Embryonic facial prominence (tissue), 1 donor: ENCODE measurements at regions not wholly inside any gene's neighbourhood (a gene's known extent, or its start where the extent isn't known, plus 50 kb on each side); places are given as distances from the start of the nearest gene placed in this dataset.

Experiments
- DNase-seq: peaks from one replicate; pipeline ENCODE4 v3.0.0-alpha.2; 2016; ENCODE audit errors: extremely low spot score

- no peak for DNase-seq
These were observed 251.4 kb upstream of the ROPN1 start for GRCh38 chr3:124243177-124243859.

- no peak for DNase-seq
These were observed 254.5 kb upstream of the ROPN1 start for GRCh38 chr3:124246376-124246775.

GRCh38 chr3:124246949-124247348 lies 255.0 kb upstream of the ROPN1 start:
- DNase-seq = no peak

GRCh38 chr3:124248471-124249028 lies 256.6 kb upstream of the ROPN1 start:
- DNase-seq = no peak

- no peak for DNase-seq
These were observed 257.1 kb upstream of the ROPN1 start for GRCh38 chr3:124249038-124249437.

- DNase-seq = no peak
These were observed 258.1 kb upstream of the ROPN1 start for GRCh38 chr3:124250053-124250452.

GRCh38 chr3:124256156-124256555 lies 264.2 kb upstream of the ROPN1 start:
- DNase-seq = no peak

GRCh38 chr3:124256599-124256998 lies 264.7 kb upstream of the ROPN1 start:
- no peak for DNase-seq

GRCh38 chr3:124257336-124257864 lies 265.5 kb upstream of the ROPN1 start:
- no peak for DNase-seq

- no peak for DNase-seq
These were observed 266.2 kb upstream of the ROPN1 start for GRCh38 chr3:124258057-124258500.

GRCh38 chr3:124260206-124260915 lies 268.4 kb upstream of the ROPN1 start:
- DNase-seq = no peak

GRCh38 chr3:124261306-124261705 lies 269.4 kb upstream of the ROPN1 start:
- no peak for DNase-seq

GRCh38 chr3:124263168-124263567 lies 271.2 kb upstream of the ROPN1 start:
- no peak for DNase-seq

GRCh38 chr3:124264346-124264745 lies 272.4 kb upstream of the ROPN1 start:
- DNase-seq = no peak

- peak; percentile 69 for DNase-seq
These were observed 274.6 kb upstream of the ROPN1 start for GRCh38 chr3:124266487-124266886.

- DNase-seq = no peak
These were observed 275.5 kb upstream of the ROPN1 start for GRCh38 chr3:124267406-124267805.

- no peak for DNase-seq
These were observed 276.4 kb upstream of the ROPN1 start for GRCh38 chr3:124268355-124268754.

GRCh38 chr3:124269619-124270018 lies 277.7 kb upstream of the ROPN1 start:
- DNase-seq = no peak

- no peak for DNase-seq
These were observed 280.8 kb upstream of the ROPN1 start for GRCh38 chr3:124272605-124273151.

- DNase-seq = no peak
These were observed 281.7 kb upstream of the ROPN1 start for GRCh38 chr3:124273651-124274050.

GRCh38 chr3:124274051-124274450 lies 282.1 kb upstream of the ROPN1 start:
- no peak for DNase-seq

GRCh38 chr3:124275412-124275811 lies 283.5 kb upstream of the ROPN1 start:
- DNase-seq = no peak

- DNase-seq = no peak
These were observed 284.2 kb upstream of the ROPN1 start for GRCh38 chr3:124276133-124276532.
